ENCODE measurements at regions not wholly inside any gene's neighbourhood (a gene's known extent, or its start where the extent isn't known, plus 50 kb on each side); places are given as distances from the start of the nearest gene placed in this dataset.

DNA sequence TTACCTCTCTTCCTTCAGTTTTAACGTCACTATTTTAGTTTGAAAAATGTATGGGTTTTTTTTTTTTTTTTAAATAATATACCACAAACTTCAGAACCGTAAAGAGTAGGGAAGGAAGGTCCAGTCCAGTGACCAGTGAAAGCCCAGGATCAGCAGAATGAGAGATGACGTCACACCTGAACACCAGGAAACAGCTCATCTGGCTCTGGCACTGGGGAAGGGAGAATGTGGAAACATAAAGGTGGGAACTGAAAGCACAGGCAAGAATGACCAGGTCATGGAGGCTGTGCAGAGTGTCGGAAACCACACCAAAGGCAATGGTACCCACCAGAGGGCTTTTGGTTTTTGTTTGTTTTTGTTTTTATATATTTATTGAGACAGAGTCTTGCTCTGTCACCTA is 141.2 kb downstream of the DHX15 start:
- Histone ChIP-seq H3K4me3 (no peak overlapping the region), H3K9me3 (replicated peaks in 1 of 3) (no peaks in the 10 kb centered on the region), H3K27me3 (no peaks in the 10 kb centered on the region), H3K36me3 (replicated peaks in 1 of 2) (no peaks in the 10 kb centered on the region), H3K27ac (no peak overlapping the region), H3K4me1 (replicated peaks in 1 of 2) (no peaks in the 10 kb centered on the region)
- WGBS, 4 donors = 65 to 73% (median 70%) methylated on average over 4 of the region's 4 CpGs
- no peak for DNase-seq
- TF ChIP-seq POLR2A (IDR thresholded peaks at IDR 0.05) = no peak
- TF ChIP-seq, protein P1, sequence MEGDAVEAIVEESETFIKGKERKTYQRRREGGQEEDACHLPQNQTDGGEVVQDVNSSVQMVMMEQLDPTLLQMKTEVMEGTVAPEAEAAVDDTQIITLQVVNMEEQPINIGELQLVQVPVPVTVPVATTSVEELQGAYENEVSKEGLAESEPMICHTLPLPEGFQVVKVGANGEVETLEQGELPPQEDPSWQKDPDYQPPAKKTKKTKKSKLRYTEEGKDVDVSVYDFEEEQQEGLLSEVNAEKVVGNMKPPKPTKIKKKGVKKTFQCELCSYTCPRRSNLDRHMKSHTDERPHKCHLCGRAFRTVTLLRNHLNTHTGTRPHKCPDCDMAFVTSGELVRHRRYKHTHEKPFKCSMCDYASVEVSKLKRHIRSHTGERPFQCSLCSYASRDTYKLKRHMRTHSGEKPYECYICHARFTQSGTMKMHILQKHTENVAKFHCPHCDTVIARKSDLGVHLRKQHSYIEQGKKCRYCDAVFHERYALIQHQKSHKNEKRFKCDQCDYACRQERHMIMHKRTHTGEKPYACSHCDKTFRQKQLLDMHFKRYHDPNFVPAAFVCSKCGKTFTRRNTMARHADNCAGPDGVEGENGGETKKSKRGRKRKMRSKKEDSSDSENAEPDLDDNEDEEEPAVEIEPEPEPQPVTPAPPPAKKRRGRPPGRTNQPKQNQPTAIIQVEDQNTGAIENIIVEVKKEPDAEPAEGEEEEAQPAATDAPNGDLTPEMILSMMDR (IDR thresholded peaks at IDR 0.05) = no peak
- intact Hi-C loops (cut with DNase I) = no loop called here

DNA sequence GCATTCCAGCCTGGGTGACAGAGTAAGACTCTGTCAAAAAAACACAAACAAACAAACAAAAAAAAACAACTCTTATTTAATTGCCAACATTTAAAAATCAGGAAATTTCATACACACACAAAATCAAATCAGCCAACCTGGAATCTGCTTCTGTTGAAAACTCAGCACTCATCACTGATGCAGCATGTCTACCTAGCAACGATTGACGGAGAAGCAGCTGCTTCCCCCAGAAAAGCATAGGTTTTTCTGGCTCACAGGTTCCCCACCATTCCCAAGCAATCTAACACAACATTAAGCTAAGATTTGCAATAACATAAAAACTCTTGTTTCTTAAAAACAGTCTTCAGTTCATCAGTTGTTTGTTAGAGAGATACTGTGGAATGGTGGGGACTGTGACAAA is 143.6 kb downstream of the DHX15 start:
- DNase-seq = no peak
- 78 to 91% (median 85%) methylated on average over 2 of the region's 2 CpGs for WGBS, 4 donors
- Histone ChIP-seq H3K4me1 (replicated peaks in 1 of 2) (no peaks in the 10 kb centered on the region), H3K27me3 (no peaks in the 10 kb centered on the region), H3K4me3 (no peak overlapping the region), H3K27ac (no peak overlapping the region), H3K36me3 (replicated peaks in 1 of 2) (no peaks in the 10 kb centered on the region), H3K9me3 (replicated peaks in 1 of 3) (no peaks in the 10 kb centered on the region)
- TF ChIP-seq, protein P1 (IDR thresholded peaks at IDR 0.05) = no peak
- TF ChIP-seq POLR2A (IDR thresholded peaks at IDR 0.05) = no peak
- intact Hi-C loops (cut with DNase I) = no loop called here

DNA sequence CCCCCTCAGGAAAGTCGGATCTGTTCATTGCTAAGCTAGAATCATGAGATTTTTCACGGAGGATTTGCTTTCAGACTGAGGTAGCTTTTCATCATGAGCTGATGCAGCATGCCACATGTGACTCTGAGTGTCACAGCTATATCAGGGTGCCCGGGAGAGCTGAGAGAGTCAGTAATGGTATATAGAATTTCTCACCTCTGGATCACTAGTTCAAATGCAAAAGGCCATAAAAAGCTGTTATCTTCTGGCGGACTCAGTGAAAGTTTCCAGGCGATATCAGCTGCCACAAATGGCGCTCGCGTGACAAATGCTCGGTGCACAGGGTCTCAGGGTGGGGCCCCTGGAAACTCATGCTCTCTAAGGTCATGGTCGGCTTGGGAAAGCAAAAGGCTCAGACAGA is 150.1 kb downstream of the DHX15 start:
- Histone ChIP-seq H3K9me3 (replicated peaks in 1 of 3) (no peaks in the 10 kb centered on the region), H3K4me3 (no peak overlapping the region), H3K27me3 (no peaks in the 10 kb centered on the region), H3K4me1 (replicated peaks in 1 of 2) (no peaks in the 10 kb centered on the region), H3K36me3 (replicated peaks in 1 of 2) (no peaks in the 10 kb centered on the region), H3K27ac (no peak overlapping the region)
- intact Hi-C loops (cut with DNase I) = no loop called here
- TF ChIP-seq, protein P1 (IDR thresholded peaks at IDR 0.05) = no peak
- TF ChIP-seq POLR2A (IDR thresholded peaks at IDR 0.05) = no peak
- 59 to 68% (median 60%) methylated on average over 10 of the region's 10 CpGs for WGBS, 4 donors
- no peak for DNase-seq

DNA sequence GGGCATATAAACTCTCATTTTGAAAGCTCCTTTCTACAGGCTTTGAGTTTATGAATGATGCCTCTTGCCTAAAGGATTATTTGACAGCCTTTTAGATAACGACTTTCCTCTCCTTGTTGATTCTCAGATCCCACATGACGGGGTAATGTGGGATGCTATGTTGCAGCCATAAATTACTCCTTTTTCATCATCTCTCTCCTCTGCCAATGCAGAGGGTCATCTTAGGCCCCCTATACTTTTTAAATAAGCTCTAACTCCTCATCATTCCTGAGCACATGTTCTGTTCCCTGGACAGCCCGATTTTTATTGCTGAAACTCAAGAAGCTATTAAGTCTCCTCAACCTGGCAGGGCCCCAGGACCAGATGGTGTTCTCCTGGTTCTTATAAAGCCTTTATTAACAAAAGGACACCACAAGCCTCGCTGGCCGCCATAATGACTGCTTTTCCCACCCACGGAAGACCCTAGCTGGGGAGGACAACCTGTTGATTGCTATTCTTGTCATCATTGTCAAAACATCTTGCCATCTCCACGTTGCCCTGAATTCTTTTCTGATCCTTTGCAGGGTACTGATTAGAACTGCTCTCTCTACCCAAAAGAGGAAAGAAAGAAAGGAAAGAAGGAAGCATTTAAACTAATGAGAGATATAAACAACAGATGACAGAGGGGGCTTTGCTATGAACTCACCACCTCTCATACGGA is 150.7 kb downstream of the DHX15 start:
- WGBS, 4 donors = 46 to 58% (median 52%) methylated on average over 8 of the region's 8 CpGs
- H3K27ac ChIP-seq = no peak overlapping the region
- no peak overlapping the region for H3K4me3 ChIP-seq
- TF ChIP-seq POLR2A (IDR thresholded peaks at IDR 0.05) = no peak
- TF ChIP-seq, protein P1 (IDR thresholded peaks at IDR 0.05) = no peak
- no peaks in the 10 kb centered on the region for H3K9me3 ChIP-seq (replicated peaks in 1 of 3)
- H3K27me3 ChIP-seq = no peaks in the 10 kb centered on the region
- H3K36me3 ChIP-seq (replicated peaks in 1 of 2) = no peaks in the 10 kb centered on the region
- no peak for DNase-seq
- intact Hi-C loops (cut with DNase I) = no loop called here
- H3K4me1 ChIP-seq (replicated peaks in 1 of 2) = no peaks in the 10 kb centered on the region
